GM12878 (cell line): ENCODE measurements at regions not wholly inside any gene's neighbourhood (a gene's known extent, or its start where the extent isn't known, plus 50 kb on each side); places are given as distances from the start of the nearest gene placed in this dataset.

ENCODE experiments used
- ATAC-seq: fragments of 200-7000 bp; cut with Tn5 transposase; 3 replicates; pipeline ENCODE4 v1.9.1; 2020; ENCODE audit warnings: mild to moderate bottlenecking, moderate library complexity
- BruUV-seq: library from RNA; stranded (reverse); fragments of 400-500 nt; replicated peaks from 2 replicates; lab custom pipeline; 2021; lab: Mats Ljungman, UMichigan
- CTCF ChIA-PET: fragments of 300-600 bp; sonication (Branson Sonifier 250); formaldehyde crosslinking; extraction: SDS; loops from one replicate; lab custom pipeline; 2021; ENCODE audit warnings: inconsistent platforms; lab: Yijun Ruan, JAX
- POLR2A ChIA-PET: fragments of 350-600 bp; formaldehyde crosslinking; extraction: SDS; loops from one replicate; lab custom pipeline; 2021; ENCODE audit warnings: inconsistent platforms; lab: Charles Lee
- RAD21 ChIA-PET: fragments of 300-600 bp; sonication (Branson Sonifier 250); formaldehyde crosslinking; loops from one replicate; lab custom pipeline; 2023; ENCODE audit warnings: antibody characterized with exemption; ENCODE audit not compliant: unreplicated experiment; lab: Charles Lee
- SMC1A ChIA-PET: fragments of 300-600 bp; sonication (Branson Sonifier 250); formaldehyde crosslinking; loops from one replicate; lab custom pipeline; 2023; ENCODE audit not compliant: unreplicated experiment, uncharacterized antibody; lab: Charles Lee
- DNase-seq: peaks from one replicate; pipeline ENCODE4 v3.0.0-alpha.2; 2011; ENCODE audit warnings: low read depth, low spot score
- FAIRE-seq: peaks from 3 replicates; lab custom pipeline; 2011; peaks lifted over from hg19 to GRCh38; lab: Jason Lieb, UNC
- H2AFZ ChIP-seq: 2 replicates; pipeline ENCODE4 v1.6.0; 2011; ENCODE audit warnings: low read depth, low read length, control low read depth; ENCODE audit not compliant: control insufficient read depth
- H3K27ac ChIP-seq: 2 replicates; pipeline ENCODE4 v1.5.1; 2011; ENCODE audit warnings: control low read depth; ENCODE audit not compliant: control insufficient read depth, insufficient read depth
- H3K27me3 ChIP-seq, 2 experiments: replicated peaks in 1 of 2; 2 replicates each; pipeline versions ENCODE4 v1.6.0 to v1.6.1; 2011; ENCODE audit warnings: low read length in 1 of 2; ENCODE audit not compliant: control insufficient read depth in 2 of 2, insufficient read depth in 2 of 2
- H3K36me3 ChIP-seq, 2 experiments: 2 replicates each; pipeline ENCODE4 v1.5.1; 2011; ENCODE audit warnings: low read length in 1 of 2; ENCODE audit not compliant: control insufficient read depth in 2 of 2, insufficient read depth in 2 of 2
- H3K4me1 ChIP-seq: 2 replicates; pipeline ENCODE4 v1.6.1; 2011; ENCODE audit warnings: mild to moderate bottlenecking, low read length, moderate library complexity, mixed read lengths; ENCODE audit not compliant: control insufficient read depth, insufficient read depth
- H3K4me2 ChIP-seq: 2 replicates; pipeline ENCODE4 v1.6.0; 2011; ENCODE audit warnings: control low read depth; ENCODE audit not compliant: control insufficient read depth, insufficient read depth
- H3K4me3 ChIP-seq: fragments of 200-600 bp; sonication (generic); 2 replicates; pipeline ENCODE4 v1.5.1; 2016
- H3K79me2 ChIP-seq: 2 replicates; pipeline ENCODE4 v1.6.0; 2011; ENCODE audit warnings: low read length; ENCODE audit not compliant: control insufficient read depth, insufficient read depth
- H3K9ac ChIP-seq: 2 replicates; pipeline ENCODE4 v1.8.0; 2011; ENCODE audit warnings: low read length, control low read depth, mixed read lengths; ENCODE audit not compliant: control insufficient read depth, insufficient read depth
- H3K9me3 ChIP-seq: replicated peaks from 3 replicates; pipeline ENCODE4 v1.5.1; 2011; ENCODE audit warnings: mild to moderate bottlenecking, low read length; ENCODE audit not compliant: control insufficient read depth, insufficient read depth
- H4K20me1 ChIP-seq: 2 replicates; pipeline ENCODE4 v1.6.0; 2011; ENCODE audit not compliant: control insufficient read depth, insufficient read depth
- HDAC2 ChIP-seq: fragments of 200-600 bp; sonication (generic); IDR thresholded peaks from 2 replicates; pipeline ENCODE4 v1.6.1; 2017
- NRF1 ChIP-seq: conservative IDR thresholded peaks from 2 replicates; pipeline ENCODE4 v1.6.1; 2011; ENCODE audit warnings: mild to moderate bottlenecking, low read depth, low read length, improper control_type of control experiment
- POLR2A ChIP-seq: IDR thresholded peaks from 2 replicates; pipeline ENCODE4 v1.6.1; 2011; ENCODE audit warnings: low read depth, mild to moderate bottlenecking, low read length
- POU2F2 ChIP-seq: IDR thresholded peaks from 3 replicates; pipeline ENCODE4 v1.6.1; 2011; ENCODE audit warnings: low read depth, mild to moderate bottlenecking, low read length, borderline replicate concordance
- SKIL ChIP-seq: fragments of 450-650 bp; IDR thresholded peaks from 2 replicates; pipeline ENCODE4 v1.6.1; 2017; ENCODE audit warnings: mild to moderate bottlenecking, low read depth, inconsistent platforms; ENCODE audit not compliant: poor library complexity, severe bottlenecking
- SUZ12 ChIP-seq: fragments of 200-600 bp; sonication (generic); IDR thresholded peaks from one replicate; pipeline ENCODE4 v1.6.1; 2018; ENCODE audit warnings: antibody characterized with exemption, mild to moderate bottlenecking; ENCODE audit not compliant: unreplicated experiment
- YY1 ChIP-seq: IDR thresholded peaks from 2 replicates; pipeline ENCODE4 v1.6.1; 2011; ENCODE audit warnings: low read depth, mild to moderate bottlenecking, low read length
- ZNF24 ChIP-seq: fragments of 450-650 bp; IDR thresholded peaks from 2 replicates; pipeline ENCODE4 v1.6.1; 2017; ENCODE audit warnings: antibody characterized with exemption, mild to moderate bottlenecking
- WGBS: methylation state at CpG from one replicate; pipeline ENCODE4 v1.1.6; 2016; ENCODE audit warnings: low lambda C conversion rate; ENCODE audit not compliant: insufficient replicate concordance, insufficient coverage; ENCODE audit errors: missing lambda C conversion rate; 5-methylcytosine and 5-hydroxymethylcytosine counted together
- in situ Hi-C: fragments of 300-500 bp; cut with MboI; formaldehyde crosslinking; loops from 9 replicates; pipeline ENCODE4 v1.14.3; 2018; ENCODE audit warnings: mixed read lengths
- intact Hi-C: fragments of 100-400 bp; cut with micrococcal nuclease; formaldehyde crosslinking; loops from one replicate; pipeline ENCODE4 v1.14.2; 2022; ENCODE audit not compliant: unreplicated experiment
- TF ChIP-seq, protein P1 (sequence below): IDR thresholded peaks from 2 replicates; pipeline ENCODE4 v1.6.1; 2011; ENCODE audit warnings: mild to moderate bottlenecking, low read depth, low read length, moderate library complexity; ENCODE audit not compliant: insufficient replicate concordance
- TF ChIP-seq, protein P2 (sequence below): fragments of 450-650 bp; IDR thresholded peaks from 2 replicates; pipeline ENCODE4 v1.6.1; 2017; ENCODE audit warnings: mild to moderate bottlenecking

DNA sequence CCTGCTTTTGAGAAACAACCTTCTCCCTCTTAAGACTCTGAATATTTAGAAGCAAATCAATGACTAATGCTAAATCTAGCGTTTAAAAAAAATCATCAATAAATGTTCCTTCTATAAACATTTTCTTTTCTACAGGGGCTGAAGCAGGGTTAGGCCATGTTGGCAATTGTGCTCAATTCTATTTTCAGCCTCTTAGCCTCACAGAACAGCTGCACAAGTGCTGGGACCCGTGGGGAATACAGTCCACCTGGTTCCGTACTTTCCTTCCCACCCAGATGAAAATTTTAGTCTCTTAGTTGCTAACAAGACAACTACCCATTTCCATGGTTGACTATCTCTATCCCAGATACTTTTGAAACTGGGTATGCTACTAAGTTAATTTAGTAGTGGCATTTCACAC is 138.6 kb downstream of the RPS12 start:
- ChIA-PET RAD21 (no interaction called here), CTCF (interaction anchor here (1.0 kb wide), 1 partner anchor 9 kb away, joined by 3 read pairs; no protein-coding TSS in a partner anchor), POLR2A (no interaction called here), SMC1A (interaction anchor here (1.5 kb wide), 1 partner anchor 392 kb away, joined by 3 read pairs; no protein-coding TSS in a partner anchor)
- Histone ChIP-seq H2AFZ (no peak overlapping the region), H3K9ac (no peak overlapping the region), H3K4me1 (no peaks in the 10 kb centered on the region), H3K27me3 (no peaks in the 10 kb centered on the region; a peak in 1 of 4 replicates), H3K36me3 (no peaks in the 10 kb centered on the region), H4K20me1 (no peaks in the 10 kb centered on the region), H3K4me3 (no peak overlapping the region), H3K4me2 (no peak overlapping the region), H3K27ac (no peak overlapping the region), H3K9me3 (no peaks in the 10 kb centered on the region), H3K79me2 (no peaks in the 10 kb centered on the region)
- no peak for ATAC-seq
- BruUV-seq, result no TSS peak
- DNase-seq, result no peak
- no peak for FAIRE-seq
- TF ChIP-seq POU2F2, result no peak
- no peak for TF ChIP-seq HDAC2
- no peak for TF ChIP-seq POLR2A
- TF ChIP-seq, protein P1, sequence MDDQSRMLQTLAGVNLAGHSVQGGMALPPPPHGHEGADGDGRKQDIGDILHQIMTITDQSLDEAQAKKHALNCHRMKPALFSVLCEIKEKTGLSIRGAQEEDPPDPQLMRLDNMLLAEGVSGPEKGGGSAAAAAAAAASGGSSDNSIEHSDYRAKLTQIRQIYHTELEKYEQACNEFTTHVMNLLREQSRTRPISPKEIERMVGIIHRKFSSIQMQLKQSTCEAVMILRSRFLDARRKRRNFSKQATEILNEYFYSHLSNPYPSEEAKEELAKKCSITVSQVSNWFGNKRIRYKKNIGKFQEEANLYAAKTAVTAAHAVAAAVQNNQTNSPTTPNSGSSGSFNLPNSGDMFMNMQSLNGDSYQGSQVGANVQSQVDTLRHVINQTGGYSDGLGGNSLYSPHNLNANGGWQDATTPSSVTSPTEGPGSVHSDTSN, result no peak
- TF ChIP-seq, protein P2, sequence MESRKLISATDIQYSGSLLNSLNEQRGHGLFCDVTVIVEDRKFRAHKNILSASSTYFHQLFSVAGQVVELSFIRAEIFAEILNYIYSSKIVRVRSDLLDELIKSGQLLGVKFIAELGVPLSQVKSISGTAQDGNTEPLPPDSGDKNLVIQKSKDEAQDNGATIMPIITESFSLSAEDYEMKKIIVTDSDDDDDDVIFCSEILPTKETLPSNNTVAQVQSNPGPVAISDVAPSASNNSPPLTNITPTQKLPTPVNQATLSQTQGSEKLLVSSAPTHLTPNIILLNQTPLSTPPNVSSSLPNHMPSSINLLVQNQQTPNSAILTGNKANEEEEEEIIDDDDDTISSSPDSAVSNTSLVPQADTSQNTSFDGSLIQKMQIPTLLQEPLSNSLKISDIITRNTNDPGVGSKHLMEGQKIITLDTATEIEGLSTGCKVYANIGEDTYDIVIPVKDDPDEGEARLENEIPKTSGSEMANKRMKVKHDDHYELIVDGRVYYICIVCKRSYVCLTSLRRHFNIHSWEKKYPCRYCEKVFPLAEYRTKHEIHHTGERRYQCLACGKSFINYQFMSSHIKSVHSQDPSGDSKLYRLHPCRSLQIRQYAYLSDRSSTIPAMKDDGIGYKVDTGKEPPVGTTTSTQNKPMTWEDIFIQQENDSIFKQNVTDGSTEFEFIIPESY, result no peak
- no peak for TF ChIP-seq SKIL
- no peak for TF ChIP-seq ZNF24
- TF ChIP-seq YY1, result no peak
- TF ChIP-seq NRF1, result no peak
- TF ChIP-seq SUZ12, result no peak
- in situ Hi-C loops (no loop called here), intact Hi-C loops (loop anchor here (10.0 kb wide), 1 partner anchor 278 kb away; no protein-coding TSS in a partner anchor)
- WGBS, result 15% methylated on average over 3 of the region's 3 CpGs
